RPMI8226 (cell line): ENCODE measurements at regions not wholly inside any gene's neighbourhood (a gene's known extent, or its start where the extent isn't known, plus 50 kb on each side); places are given as distances from the start of the nearest gene placed in this dataset.
A peak's percentile ranks its signal among the peaks of the same experiment; 100 is the strongest.
"Not testable (repeated sequence)": the region's sequence is repeated elsewhere in the genome, so short reads cannot be mapped to it uniquely, and the experiment has no call there.

Experiments used
- DNase-seq: peaks from one replicate; pipeline ENCODE4 v3.0.0-alpha.2; 2015

GRCh38 chr11:14573539-14574057, 53.4 kb upstream of the PSMA1 start:
- not testable (repeated sequence) for DNase-seq

- no peak for DNase-seq
Observed at GRCh38 chr11:14577292-14577691, 57.1 kb upstream of the PSMA1 start.

- DNase-seq, result no peak
Observed at GRCh38 chr11:14577835-14578529, 57.8 kb upstream of the PSMA1 start.

- peak; percentile 89 for DNase-seq
Observed at GRCh38 chr11:14578541-14578956, 58.4 kb upstream of the PSMA1 start.

GRCh38 chr11:14579646-14580045, 59.5 kb upstream of the PSMA1 start:
- DNase-seq, result no peak

- no peak for DNase-seq
Observed at GRCh38 chr11:14582793-14583192, 60.8 kb upstream of the PDE3B start.

GRCh38 chr11:14583252-14584034, 60.2 kb upstream of the PDE3B start:
- no peak for DNase-seq

GRCh38 chr11:14584035-14584363, 59.6 kb upstream of the PDE3B start:
- no peak for DNase-seq

- no peak for DNase-seq
Observed at GRCh38 chr11:14584595-14584994, 59.0 kb upstream of the PDE3B start.

GRCh38 chr11:14585438-14585837, 58.2 kb upstream of the PDE3B start:
- no peak for DNase-seq

- no peak for DNase-seq
Observed at GRCh38 chr11:14587258-14587657, 56.3 kb upstream of the PDE3B start.

GRCh38 chr11:14588681-14589080, 54.9 kb upstream of the PDE3B start:
- DNase-seq, result no peak

- no peak for DNase-seq
Observed at GRCh38 chr11:14589421-14589820, 54.2 kb upstream of the PDE3B start.

GRCh38 chr11:14591046-14591445, 52.6 kb upstream of the PDE3B start:
- not testable (repeated sequence) for DNase-seq

- DNase-seq, result no peak
Observed at GRCh38 chr11:14593671-14594070, 49.9 kb upstream of the PDE3B start.
